SKM-1 (cell line): ENCODE measurements at regions not wholly inside any gene's neighbourhood (a gene's known extent, or its start where the extent isn't known, plus 50 kb on each side); places are given as distances from the start of the nearest gene placed in this dataset.
"Not testable (repeated sequence)": the region's sequence is repeated elsewhere in the genome, so short reads cannot be mapped to it uniquely, and the experiment has no call there.

ENCODE experiments used
- DNase-seq: peaks from one replicate; lab custom pipeline; 2025; ENCODE audit not compliant: unreplicated experiment; lab: John Stamatoyannopoulos, UW

GRCh38 chr15:96468036-96468435 is 137.5 kb downstream of the NR2F2 start:
- DNase-seq, result no peak

- DNase-seq, result no peak
Observed at GRCh38 chr15:96470681-96471310, 140.3 kb downstream of the NR2F2 start.

GRCh38 chr15:96472681-96473080 is 142.2 kb downstream of the NR2F2 start:
- no peak for DNase-seq

- no peak for DNase-seq
Observed at GRCh38 chr15:96473556-96473955, 143.1 kb downstream of the NR2F2 start.

- DNase-seq, result no peak
Observed at GRCh38 chr15:96474231-96474664, 143.7 kb downstream of the NR2F2 start.

GRCh38 chr15:96477227-96477626 is 146.7 kb downstream of the NR2F2 start:
- DNase-seq, result no peak

GRCh38 chr15:96484412-96484811 is 153.9 kb downstream of the NR2F2 start:
- not testable (repeated sequence) for DNase-seq

- DNase-seq, result no peak
Observed at GRCh38 chr15:96484830-96485229, 154.3 kb downstream of the NR2F2 start.

GRCh38 chr15:96487245-96487644 is 156.7 kb downstream of the NR2F2 start:
- no peak for DNase-seq

GRCh38 chr15:96491066-96491699 is 160.7 kb downstream of the NR2F2 start:
- not testable (repeated sequence) for DNase-seq

- DNase-seq, result not testable (repeated sequence)
Observed at GRCh38 chr15:96491700-96492644, 161.5 kb downstream of the NR2F2 start.

- DNase-seq, result peak; percentile 25
Observed at GRCh38 chr15:96494505-96494904, 164.0 kb downstream of the NR2F2 start.

GRCh38 chr15:96495386-96495785 is 164.9 kb downstream of the NR2F2 start:
- DNase-seq, result no peak

- DNase-seq, result no peak
Observed at GRCh38 chr15:96497951-96498350, 167.5 kb downstream of the NR2F2 start.

GRCh38 chr15:96500508-96500907 is 170.0 kb downstream of the NR2F2 start:
- DNase-seq, result no peak

GRCh38 chr15:96501362-96501761 is 170.9 kb downstream of the NR2F2 start:
- no peak for DNase-seq

- no peak for DNase-seq
Observed at GRCh38 chr15:96502196-96502595, 171.7 kb downstream of the NR2F2 start.

GRCh38 chr15:96503276-96503675 is 172.8 kb downstream of the NR2F2 start:
- no peak for DNase-seq

GRCh38 chr15:96504371-96504770 is 173.9 kb downstream of the NR2F2 start:
- no peak for DNase-seq

GRCh38 chr15:96505014-96505413 is 174.5 kb downstream of the NR2F2 start:
- no peak for DNase-seq

- no peak for DNase-seq
Observed at GRCh38 chr15:96514607-96515285, 184.2 kb downstream of the NR2F2 start.
